ENCODE measurements at regions not wholly inside any gene's neighbourhood (a gene's known extent, or its start where the extent isn't known, plus 50 kb on each side); places are given as distances from the start of the nearest gene placed in this dataset.

DNA sequence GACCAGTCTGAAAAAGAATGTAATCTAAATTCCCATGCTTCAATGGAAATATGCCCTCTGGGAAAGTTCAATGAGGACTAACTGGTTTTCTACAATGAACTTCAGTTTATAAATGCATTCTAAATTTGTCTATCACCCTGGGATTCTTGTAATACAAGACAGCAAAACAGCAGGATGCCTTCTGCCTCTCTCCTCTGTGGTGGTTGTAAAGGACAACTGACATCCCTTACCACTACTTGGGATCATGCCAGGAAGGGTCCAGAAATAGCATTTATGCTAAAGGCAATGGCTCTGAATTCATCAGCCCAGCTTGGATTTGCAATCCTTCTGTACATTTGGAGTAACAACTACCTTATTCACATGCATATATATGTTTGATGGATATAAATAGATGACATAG, 97.3 kb upstream of the ADAMTS16 start:
- no peak for DNase-seq

GRCh38 chr5:5043346-5043745, 96.8 kb upstream of the ADAMTS16 start:
- DNase-seq: no peak

- no peak for DNase-seq
These were observed 95.8 kb upstream of the ADAMTS16 start for GRCh38 chr5:5044247-5044840.

DNA sequence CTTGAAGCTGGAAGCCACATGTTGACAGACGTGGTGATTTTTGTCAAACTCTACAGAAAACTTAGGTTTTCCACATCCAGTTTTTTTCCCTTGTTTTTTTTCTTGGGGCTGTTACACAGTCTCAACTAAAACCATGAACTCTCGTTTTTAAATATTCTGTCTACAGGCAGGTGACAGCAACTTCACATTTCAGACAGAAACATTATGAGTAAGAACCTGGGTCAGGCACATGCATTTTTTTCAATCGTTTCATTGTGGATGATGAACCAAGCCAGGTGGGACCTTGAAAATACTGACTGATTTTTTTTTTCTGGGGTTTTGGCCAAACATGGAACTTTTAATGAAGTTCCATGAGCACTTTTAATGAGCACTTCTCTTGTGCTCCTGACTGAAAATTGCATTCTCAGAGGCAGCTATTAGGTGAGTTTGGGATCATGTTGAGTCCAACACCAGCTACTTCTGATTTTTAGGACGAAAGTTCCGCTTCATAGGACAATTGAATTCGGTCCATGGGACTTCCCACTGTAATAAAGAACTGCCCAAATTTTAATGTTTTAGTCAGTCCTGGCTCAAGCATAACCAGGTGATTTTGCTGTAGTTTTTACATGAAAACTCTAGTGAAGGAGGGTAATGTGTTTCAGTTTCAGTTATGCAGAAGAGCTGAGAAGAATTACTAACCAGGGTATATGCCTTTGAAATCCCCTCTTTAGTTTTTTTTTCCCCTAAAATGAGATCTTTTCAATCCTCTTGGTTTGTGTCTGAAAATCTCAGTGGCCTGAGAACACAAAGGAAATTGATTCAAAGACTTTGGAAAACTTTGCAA, 93.2 kb upstream of the ADAMTS16 start:
- DNase-seq: no peak

DNA sequence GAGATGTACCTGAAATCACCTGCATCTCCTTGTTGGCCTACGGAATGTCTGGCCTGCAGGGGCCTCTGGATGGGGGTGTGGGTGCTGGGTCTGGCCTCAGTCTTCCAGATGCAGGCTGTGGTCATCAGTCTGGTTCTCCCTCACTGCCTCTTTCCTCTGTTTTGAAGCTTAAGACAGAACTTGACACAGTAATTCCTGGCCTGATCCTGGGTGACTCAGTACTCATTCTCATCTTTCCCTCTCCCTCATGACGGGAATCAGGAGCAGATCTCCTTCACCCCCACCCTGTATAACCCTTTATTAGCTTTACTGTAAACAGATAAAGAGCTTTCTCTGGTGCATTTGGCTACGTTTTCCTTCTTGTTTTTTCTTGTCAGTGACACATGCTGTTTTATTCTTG, 89.3 kb upstream of the ADAMTS16 start:
- DNase-seq: no peak

- no peak for DNase-seq
These were observed 84.4 kb upstream of the ADAMTS16 start for GRCh38 chr5:5055712-5056111.

- DNase-seq: no peak
These were observed 78.3 kb upstream of the ADAMTS16 start for GRCh38 chr5:5061836-5062235.

DNA sequence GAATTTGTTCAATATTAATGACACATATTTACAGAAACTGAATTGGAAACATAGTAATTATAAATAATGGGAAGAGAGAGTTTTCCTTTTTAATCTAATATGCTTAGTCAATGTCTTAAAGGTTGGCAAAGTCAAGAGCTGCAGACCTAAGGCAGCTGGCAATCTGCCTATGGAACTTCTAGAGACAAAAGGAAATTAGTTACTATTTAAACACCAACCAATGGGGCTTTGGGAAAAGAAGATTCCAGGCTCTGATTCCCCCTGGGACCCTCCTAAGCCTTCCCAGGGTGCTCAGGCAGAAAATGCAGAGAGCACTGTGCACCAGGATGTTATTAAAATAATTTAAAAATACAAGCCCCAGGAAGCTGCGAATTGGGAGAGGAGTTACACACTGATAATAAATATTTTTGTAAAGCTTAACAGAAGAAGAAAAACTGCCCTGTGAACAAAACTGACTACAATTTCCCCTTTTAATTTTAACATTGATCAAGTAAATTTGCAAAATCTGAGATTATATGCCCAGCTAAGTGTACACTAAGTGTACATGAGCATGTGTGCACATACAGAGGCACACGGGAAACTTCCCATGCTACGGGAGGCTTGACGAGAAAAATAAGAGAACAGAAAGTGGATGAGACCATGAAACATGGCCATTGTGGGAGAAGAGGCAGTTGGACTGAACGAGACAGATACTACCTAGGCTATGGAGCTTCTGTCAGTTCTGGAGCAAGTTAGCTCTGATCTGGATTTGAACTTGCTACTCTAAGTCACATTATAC, 77.4 kb upstream of the ADAMTS16 start:
- no peak for DNase-seq

DNA sequence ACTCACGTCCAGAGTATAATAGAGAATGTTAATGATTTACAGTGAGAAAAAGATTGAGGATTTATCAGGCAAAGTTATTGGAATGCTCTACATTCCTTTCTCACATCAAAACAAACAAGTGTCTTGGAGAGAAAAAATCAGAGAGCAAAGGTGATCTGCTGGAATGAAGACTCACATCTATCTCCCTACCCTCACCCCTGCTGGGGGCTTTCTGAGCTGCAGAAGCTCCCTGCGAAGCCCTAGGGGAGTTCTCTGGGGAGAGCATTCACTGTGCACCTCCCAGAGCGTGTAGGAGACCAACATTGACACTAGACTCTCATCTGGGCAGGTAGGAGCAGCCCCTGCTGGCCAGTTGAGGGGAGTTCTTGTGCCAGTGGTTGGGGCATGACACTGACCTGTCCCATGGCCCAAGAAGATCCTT, 76.6 kb upstream of the ADAMTS16 start:
- DNase-seq: no peak

GRCh38 chr5:5065472-5065871, 74.7 kb upstream of the ADAMTS16 start:
- DNase-seq: no peak

GRCh38 chr5:5066276-5067186, 73.6 kb upstream of the ADAMTS16 start:
- no peak for DNase-seq

DNA sequence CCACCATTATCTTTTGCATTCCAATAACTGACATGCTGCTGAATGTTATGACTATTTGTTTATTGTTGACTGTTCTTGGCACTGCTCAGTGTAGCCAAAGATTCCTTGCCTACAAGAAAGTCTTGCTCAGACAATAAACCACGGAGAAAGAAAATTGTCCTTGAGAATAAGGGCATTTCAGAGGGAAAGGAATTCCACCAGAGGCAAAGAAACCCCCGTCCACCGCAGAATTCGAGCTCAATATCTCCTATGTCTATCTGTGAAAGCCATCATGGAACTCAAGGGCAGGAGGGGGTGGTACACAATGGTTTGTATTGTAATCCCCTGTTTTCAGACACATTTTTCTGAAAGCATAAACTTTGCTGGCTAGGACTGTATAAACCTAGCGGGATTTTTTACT, 70.3 kb upstream of the ADAMTS16 start:
- no peak for DNase-seq

DNA sequence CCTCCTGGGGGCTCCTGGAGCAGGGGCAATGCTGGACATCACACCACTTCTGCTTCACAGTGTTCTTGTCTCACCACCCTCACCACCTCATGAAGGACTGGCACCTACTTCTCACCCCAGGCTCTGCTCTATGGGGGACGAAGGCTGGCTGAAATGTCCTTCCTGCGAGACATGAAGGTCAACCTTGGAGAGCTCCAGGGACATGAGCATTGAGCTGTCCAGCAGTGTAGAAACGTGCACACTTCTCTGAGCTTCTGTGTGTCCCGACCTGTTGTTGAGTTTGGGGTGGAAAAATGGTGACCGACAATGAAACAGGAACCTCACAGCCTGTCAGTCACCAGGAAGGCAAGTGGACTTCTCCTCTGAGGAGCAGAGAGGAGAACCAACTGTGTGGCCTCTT, 68.6 kb upstream of the ADAMTS16 start:
- DNase-seq: no peak

GRCh38 chr5:5077236-5077635, 62.9 kb upstream of the ADAMTS16 start:
- no peak for DNase-seq

DNA sequence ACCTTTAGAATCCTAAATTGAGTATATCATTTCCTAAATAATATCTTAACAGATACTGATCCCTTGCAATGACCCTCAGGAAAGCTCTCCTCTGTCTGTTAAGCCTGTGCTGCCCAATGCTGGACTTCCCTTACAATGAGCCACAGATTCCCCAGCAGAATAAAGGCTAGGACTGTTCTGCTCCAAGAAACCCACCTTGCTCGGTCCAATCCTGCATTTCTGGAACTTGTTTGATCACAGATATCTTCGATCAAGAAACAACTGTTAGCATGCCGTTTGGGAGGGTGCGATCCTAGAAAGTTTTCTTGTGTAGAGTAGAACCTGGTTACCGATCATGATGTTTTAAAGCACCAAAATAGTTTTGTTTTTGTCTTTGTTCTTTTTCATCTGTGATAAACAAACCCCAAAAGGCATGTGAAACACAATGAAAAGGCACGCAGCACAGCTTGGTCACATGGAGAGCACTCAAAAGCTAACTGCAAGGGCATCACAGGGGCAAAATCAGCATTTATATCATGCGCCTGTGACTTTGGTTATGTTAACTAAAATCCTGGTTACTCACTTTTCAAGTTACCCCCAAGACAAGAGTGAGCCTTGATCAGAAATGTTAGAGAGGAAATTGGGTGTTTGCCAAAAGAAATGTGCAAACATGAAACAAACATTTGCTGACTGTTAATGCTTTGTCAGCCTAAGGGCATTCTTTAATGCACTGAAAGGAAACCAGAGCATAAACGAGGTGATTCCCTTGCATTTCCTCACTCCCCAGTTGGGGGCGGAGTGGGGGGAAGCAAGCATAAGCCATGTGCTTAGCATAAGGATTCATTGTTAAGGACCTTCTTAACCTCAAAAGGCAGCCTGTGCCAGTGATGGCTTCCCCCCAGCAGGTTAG, 61.9 kb upstream of the ADAMTS16 start:
- no peak for DNase-seq

GRCh38 chr5:5079876-5080275, 60.3 kb upstream of the ADAMTS16 start:
- DNase-seq: no peak

- no peak for DNase-seq
These were observed 59.3 kb upstream of the ADAMTS16 start for GRCh38 chr5:5080790-5081189.

- DNase-seq: no peak
These were observed 54.7 kb upstream of the ADAMTS16 start for GRCh38 chr5:5085381-5085780.

GRCh38 chr5:5089895-5090649, 50.1 kb upstream of the ADAMTS16 start:
- DNase-seq: no peak

All from effector CD4-positive, alpha-beta T cell (primary cell).